ENCODE measurements at regions not wholly inside any gene's neighbourhood (a gene's known extent, or its start where the extent isn't known, plus 50 kb on each side); places are given as distances from the start of the nearest gene placed in this dataset.
"Not testable (repeated sequence)": the region's sequence is repeated elsewhere in the genome, so short reads cannot be mapped to it uniquely, and the experiment has no call there.

- DNase-seq: no peak
Measured at GRCh38 chr9:90526386-90526785, 116.2 kb downstream of the DIRAS2 start.

DNA sequence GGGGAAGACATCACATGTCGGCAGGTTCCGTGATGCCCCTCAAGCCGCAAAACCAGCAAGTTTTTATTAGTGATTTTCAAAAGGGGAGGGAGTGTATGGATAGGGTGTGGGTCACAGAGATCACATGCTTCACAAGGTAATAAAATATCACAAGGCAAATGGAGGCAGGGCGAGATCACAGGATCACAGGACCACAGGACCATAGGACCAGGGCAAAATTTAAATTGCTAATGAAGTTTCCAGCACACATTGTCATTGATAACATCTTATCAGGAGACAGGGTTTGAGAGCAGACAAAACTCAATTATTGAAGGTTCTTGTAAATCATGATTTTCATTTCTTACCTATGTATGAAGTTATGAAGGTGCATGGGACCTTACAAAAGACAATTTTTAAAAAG, 106.5 kb downstream of the DIRAS2 start:
- DNase-seq: not testable (repeated sequence)

DNA sequence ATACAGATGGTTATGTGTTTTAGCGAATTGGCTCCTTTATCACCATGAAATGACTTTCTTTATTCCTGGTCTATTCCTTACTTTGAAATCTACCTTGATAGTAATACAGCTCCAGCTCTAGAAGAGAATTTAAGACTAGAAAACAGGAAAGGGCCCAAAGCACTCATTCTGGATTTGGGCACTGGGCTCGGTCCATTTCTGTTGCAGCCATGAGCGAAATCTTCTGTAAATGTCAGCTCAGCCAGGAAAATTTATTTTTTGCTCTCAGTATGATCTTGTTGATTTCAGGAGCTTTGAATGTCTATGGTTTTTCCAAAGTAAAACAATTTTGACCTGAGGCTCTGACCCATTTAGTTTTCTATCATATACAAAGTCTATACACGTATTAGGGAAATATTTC, 104.1 kb downstream of the DIRAS2 start:
- no peak for DNase-seq

- no peak for DNase-seq
Measured at GRCh38 chr9:90539286-90539685, 103.3 kb downstream of the DIRAS2 start.

DNA sequence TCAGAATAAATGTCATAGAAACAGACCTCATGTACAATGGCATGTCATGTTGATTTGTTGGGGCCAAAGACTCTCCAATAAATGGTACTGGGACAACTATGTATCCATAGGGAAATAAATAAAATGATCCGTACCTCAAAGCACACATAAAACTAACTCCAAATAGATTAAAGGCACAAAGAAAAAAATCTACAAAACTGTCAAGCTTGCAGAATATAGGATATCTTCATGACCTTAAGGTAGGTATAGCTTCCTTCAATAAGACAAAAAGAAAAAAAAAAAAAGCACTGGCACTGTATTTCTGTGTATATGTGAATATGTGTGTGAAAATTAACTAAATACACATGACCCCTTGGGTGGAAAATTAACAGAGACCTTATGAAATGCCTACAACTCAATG, 101.9 kb downstream of the DIRAS2 start:
- no peak for DNase-seq

GRCh38 chr9:90544488-90544887, 98.1 kb downstream of the DIRAS2 start:
- DNase-seq: no peak

DNA sequence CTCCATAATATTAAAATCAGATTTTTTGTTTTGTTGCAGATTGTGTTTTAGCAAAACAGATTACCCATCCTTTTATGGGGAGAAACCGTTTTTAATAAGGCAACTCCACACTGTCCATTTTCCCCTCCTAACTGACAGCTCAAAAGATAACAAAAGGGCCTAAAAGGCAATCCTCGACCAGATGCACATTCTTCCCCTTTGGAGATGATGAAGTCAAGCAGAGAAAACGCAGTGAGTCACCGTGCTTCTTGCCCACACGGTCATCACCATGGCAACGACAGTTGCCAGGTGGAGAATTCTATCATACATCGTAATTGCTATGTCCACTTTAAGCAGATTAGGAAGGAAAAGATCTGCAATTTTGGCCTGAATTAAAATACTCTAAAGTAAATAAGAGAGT, 96.4 kb downstream of the DIRAS2 start:
- no peak for DNase-seq

DNA sequence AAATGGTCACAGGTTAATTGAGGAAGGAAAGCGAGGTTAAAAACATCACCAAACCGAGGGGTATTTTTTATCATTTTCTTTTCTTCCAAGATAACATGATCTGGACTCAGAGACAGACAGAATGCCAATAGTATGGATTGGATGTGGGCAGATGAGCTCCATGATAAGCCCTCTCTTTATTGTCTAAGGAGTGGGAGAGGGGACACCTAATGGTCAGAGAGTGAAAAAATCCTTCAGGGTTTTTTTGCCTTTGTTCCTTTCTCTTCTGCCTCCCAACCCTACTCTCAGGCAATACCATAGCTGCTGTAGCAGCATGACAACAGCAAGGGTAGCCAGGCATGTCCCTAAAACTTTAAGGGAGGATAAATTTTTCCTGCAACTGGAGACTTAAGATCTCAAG, 94.7 kb downstream of the DIRAS2 start:
- DNase-seq: no peak

GRCh38 chr9:90552317-90552716, 90.3 kb downstream of the DIRAS2 start:
- DNase-seq: no peak

- no peak for DNase-seq
Measured at GRCh38 chr9:90555351-90556057, 87.1 kb downstream of the DIRAS2 start.

DNA sequence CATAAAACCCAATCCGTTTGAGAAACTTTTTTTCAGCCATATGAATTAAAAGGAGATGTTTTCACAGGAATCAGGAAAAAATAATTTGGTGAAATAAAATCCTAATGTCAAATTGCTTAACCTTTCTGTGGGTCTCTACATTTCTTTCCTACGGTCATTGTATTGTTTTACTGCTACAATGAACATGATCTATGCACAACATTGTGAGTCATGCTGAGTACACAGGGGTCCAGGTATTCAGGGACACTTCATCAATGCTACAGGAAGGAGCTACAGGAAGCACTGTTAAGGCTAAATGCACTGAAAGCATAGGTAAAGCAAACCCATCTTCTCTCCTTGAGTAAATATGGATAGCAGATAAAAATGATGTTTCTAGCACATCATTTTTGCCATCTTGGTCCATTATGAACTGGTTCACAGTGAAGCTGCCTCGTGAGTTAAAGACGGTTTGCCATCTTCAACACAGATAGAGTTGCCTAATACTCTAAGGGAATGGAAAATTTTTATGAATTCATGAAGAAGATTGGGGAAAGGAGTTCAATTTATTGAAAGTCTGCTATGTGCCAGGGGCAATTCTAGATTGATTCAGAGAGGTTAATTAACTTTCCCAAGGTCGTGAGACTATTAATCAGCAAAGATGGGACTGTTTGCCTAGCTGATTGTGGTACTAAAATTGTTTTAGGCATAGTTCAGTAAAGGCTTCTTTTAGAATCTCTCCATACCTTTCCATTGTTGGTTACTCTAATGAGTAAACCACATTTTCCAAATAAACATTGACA, 85.5 kb downstream of the DIRAS2 start:
- no peak for DNase-seq

DNA sequence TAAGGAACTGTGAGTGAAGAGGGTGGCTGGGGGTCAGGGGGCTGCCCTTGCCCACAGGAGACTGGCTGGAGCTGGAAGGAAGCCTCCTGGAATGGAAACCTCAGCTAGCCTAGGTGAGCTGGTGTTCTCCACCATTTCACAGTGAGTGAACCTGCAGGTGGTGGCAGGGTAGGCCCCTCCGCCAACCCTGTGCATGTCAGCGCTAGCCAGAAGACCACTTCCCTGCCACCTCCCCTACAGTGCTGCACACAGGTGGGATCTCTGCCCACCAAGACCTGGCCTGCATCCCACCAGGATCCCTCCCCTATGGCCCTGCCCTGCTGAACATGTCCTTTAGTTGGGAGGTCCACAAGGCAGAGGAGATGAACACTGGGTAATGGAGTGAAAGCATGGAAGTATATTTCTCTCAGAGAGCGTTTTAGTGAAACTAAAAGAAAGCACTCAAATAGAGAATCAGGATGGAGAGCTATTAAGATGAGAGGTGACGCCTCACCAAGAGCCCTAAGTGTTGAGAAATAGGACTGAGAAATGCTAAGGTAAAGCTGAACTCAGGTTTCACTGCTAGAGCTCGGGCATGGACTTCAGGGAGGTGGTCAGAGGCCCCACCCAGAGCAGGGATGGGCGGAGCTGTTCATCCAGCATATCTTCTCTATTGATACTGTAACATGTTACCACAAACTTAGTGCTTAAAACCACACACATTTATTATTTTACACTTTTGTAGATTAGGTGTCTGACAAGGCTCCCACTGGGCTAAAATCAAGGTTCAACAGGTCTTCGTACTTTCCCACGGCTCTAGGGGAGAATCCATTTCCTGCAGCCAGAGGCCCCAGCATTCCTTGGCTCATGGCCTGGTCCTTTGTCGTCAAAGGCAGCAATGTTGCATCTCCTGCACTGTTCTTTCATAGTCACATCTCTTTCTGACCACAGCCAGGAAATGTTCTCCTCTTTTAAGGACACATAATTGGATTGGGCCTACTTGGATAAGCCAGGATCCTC, 83.2 kb downstream of the DIRAS2 start:
- DNase-seq: no peak
